ENCODE measurements at regions not wholly inside any gene's neighbourhood (a gene's known extent, or its start where the extent isn't known, plus 50 kb on each side); places are given as distances from the start of the nearest gene placed in this dataset.
"Not testable (repeated sequence)": the region's sequence is repeated elsewhere in the genome, so short reads cannot be mapped to it uniquely, and the experiment has no call there.

DNA sequence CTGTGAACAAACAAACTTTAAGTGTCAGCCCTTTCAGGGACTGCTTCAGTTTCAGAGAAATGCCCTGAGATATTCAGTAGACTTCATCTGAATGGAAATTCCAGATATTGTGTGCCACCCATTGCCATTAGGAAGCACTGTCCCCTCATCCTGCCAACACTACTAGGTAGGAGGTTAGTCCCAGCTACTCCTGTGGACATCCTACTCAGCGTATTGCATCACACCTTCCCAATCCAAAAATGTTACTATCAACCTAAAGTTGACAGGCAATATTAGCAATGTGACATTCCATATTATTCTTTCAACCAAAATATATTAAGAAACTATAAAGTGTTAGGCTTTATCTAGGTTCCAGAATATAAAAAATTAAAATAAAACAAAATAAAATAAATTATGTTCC is 552.0 kb upstream of the ST8SIA4 start:
- no peak for DNase-seq

DNA sequence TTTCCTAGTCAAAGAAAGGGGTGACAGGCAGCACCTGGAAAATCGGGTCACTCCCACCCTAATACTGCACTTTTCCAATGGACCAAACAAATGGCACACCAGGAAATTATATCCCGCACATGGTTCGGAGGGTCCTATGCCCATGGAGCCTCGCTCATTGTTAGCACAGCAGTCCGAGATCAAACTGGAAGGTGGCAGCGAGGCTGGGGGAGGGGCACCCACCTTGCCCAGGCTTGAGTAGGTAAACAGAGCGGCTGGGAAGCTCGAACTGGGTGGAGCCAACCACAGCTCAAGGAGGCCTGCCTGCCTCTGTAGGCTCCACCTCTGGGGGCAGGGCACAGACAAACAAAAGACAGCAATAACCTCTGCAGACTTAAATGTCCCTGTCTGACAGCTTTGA is 539.2 kb upstream of the ST8SIA4 start:
- not testable (repeated sequence) for DNase-seq

DNA sequence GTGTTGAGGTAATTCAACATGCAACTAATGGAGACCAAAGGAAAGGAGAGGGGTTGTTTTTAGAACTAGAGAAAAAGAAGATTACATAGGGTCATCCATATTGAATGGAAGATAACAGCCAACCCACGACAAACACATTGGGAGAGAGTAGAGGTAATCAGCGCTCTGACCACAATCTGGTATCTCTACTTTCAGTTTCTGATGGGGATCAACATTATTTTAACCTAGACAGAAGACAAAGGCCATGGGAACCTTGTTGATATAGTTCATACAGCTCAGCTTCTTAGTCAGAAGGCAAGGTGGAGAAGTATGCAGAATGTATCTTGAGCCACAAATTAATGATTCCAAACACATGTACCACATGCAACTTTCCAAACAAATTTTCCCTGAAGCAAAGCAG is 537.1 kb upstream of the ST8SIA4 start:
- DNase-seq: no peak

DNA sequence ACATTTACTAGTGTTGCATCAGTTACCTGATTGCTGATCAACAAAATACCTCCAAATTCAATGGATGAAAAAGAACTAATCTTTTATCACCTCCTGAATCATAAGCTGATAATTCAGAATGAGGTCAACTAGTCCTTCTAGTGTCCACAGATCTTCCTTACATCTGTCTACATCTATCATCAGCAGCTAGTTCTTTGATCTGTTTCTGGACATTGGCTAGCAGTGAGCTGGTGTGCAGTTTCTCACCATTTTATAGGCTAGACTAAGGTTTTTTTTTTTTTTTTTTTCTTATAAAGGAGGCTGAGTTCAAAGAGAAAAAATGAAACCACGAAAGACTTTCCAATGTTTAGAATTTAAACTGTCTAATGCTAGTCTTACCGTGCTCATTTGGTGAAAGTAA is 534.3 kb upstream of the ST8SIA4 start:
- no peak for DNase-seq

DNA sequence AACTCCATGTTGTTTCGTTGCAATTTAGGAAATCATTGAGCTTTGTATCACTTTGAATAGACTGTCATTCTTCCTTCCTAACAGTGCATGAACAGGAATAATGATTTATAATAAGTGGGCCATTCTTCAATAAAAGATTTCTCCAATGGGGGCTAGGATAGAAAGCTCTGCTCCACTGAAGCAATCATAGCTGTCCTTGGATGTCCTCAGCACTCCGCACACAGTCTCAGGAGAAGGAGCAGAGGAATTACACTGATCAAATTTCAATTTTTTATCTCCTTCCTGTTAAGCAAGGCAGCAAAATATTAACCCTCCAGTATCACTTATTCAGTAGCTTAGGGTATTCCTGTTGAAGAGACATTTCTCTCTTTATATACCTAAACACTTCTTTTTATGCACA is 532.7 kb upstream of the ST8SIA4 start:
- DNase-seq: no peak

DNA sequence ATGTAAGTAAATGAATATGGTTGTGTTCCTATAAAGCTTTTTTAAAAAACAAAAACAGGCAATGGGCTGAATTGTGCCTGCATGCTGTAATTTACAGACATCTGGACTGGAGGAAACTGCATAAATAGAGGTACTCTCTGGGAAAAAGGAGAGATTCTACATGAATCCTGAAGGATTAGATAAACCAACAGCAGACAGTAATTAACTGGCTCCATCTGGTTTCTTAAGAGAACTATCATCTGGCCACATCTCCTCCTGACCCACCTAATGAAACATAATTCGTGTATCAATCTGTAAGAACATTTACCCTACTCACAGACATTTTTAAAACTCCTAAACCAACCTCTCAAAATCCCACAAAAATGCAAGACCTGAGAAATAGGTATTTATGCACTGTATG is 528.1 kb upstream of the ST8SIA4 start:
- no peak for DNase-seq

DNA sequence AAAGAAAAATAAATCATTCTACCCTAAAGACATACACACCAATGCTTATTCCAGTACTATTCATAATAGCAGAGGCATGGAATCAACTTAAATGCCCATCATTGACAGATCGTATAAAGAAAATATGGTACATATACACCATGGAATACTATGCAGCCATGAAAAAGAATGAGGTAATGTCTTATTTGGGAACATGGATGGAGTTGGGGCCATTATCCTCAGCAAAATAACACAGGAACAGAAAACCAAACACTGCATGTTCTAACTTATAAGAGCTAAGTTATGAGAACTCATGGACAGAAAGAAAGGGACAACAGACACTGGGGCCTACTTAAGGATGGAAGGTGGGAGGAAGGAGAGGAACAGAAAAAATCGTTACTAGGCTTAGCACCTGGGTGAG is 527.5 kb upstream of the ST8SIA4 start:
- no peak for DNase-seq

DNA sequence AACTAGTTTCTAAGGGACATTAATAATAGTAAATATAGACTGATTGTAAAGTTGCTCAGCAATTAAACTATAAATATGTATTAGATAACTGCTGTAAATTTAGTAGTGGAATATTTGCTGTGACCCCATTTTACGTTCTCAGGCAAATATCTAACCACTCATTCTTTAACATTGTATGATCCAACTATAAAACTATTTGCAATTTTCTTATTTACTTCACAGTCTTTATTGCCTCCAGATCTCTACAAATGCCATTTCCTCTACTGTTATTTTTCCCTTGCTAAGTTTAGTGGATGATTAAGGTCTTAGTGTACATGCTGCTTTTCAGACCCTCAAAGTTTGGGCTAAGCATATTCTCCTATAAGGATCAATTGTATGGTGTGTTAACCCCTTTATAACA is 526.2 kb upstream of the ST8SIA4 start:
- no peak for DNase-seq

DNA sequence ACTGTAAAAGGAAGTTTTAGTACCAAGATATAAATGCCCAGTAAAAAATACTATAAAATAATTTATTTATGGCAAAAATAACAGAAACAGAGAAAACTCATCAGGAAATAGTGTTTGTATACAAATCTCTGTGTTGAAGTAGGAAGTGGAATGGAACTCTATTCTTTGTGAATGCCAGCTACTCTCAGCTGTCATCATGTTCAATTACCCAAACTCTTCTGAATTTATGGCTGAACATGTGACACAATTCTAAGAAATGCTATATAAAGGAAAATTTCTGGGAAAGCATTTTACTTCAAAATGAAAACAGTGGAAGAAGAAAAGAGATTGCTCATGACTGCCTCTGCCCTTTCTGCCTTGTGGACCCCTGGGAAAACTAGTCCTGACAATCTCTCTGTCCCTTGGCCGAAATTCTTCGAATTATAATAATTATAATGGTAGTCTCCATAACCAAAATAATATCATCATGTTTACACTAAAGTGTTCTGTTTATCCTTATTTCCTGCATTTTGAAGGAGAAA is 522.3 kb upstream of the ST8SIA4 start:
- no peak for DNase-seq

DNA sequence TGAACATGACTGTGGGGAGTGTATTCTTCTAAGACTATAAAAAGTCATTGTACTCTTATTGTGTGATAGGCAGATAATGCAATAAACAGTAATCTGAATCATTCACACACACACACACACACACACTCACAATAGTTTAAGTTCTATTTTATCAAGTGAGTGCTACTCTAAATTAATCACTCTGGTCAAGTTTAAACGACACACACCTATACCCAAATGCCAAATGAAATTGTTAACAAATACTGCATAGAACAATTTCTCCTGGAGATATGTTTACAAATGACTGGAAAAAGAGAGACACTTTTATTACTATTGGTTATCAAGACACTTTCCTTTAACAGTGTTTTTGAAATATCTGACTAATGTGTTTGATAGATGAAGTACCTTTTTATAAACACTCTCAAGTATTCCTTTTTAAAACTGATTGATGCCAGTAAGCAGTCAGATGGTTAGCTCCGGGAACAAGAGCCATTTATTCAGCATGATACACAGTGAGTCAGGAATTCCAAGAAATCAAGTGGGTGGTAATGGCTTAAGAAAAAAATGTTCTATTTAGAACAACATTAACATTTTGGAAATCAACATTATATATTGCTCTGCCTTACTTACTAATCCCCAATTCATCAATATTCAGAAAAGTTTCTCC is 521.6 kb upstream of the ST8SIA4 start:
- DNase-seq: no peak

DNA sequence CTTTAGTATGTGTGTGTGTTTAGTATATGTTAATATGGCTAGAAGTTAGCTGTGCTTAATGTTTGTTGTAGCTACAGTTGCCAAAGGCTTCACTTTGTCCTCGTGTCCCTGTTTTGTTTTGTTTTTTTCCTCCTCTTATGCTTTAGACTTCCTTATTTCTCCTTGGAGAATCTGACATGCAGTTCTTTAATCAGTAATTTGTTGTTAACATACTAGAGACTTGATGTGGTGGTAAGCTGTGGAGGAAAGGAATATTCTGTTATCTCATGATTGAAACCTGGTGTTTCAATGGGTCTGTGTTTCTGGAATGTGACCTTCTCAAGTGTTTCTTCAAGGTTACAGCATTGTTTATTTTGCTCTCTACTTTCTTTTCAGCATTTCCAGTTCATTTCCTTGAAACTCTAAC is 515.6 kb upstream of the ST8SIA4 start:
- no peak for DNase-seq

DNA sequence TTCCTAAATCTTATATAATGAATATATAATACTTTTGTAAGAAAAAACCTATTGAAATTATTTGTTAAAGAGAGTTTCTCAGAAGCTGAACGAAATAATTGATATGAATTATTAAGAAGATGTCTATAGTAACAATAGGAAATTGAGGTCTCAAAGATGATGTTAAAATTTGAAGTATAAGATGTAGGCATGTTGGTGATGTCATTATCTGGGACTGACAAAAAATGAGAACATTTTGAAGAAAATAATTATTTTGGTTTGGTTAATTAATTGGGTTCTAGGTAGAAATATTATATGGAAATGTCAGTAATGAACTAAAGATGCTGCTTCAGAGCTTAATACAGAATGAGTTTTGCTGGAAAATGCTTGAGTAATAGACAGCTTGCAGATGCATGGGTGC is 501.4 kb upstream of the ST8SIA4 start:
- no peak for DNase-seq

DNA sequence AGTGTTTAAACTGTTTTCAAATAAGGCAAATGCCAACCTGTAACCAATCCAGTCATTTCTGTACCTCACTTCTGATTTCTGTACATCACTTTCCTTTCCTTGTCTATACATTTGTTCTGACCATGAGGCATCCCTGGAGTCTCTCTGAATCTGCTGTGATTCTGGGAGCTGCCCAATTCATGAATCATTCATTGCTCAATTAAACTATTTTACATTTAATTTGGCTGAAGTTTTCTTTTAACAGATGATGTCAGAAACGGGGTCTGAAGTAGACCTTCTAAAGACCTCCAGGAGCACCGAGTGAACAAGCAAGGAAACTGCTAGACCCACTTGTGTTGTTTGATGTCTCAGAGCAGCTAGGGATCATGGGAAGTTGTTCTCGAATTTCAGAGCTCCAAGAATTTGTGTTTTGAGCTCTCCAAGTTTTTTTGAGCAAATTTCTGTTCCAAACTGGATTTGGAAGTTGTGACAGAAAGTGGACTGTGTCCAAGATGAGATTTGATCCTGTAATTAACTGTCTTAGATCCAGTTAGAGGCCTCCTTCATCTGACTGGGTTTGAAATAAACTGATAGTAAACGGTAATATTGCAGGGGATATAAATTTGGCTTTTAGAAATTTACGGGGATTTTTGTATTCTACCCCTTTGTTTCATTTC is 490.8 kb upstream of the ST8SIA4 start:
- no peak for DNase-seq

DNA sequence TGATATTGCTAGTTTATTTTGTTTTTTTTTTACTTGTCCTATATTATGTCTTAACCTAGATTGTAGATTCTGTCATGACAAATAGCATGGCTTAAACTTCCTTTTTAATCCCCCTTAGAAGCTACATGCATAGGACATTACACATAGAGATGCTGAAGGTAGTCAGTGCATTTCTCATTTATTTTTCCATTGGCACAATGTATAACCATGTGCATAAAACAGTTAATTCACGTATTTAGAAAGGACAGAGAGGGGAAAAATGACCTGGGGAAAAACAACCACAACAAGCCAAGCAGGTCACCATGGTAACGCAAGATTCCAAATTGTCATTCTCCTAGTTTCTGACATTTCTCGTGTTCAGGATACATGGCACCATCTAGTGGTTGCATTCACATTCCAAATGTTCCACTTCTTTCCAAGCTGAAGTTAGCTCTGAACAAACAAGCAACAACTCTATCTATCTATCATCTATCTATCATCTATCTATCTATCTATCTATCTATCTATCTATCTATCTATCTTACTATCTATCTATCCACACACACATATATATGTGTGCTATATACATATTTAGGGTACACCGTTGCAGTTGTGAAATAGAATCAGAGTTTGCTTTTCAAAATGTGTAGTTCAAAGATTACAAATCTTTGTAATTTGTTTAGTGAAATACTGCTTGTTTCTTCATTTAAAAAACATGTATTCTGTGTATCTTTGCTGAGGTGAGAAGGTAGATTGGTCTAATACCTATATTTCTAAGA is 487.2 kb upstream of the ST8SIA4 start:
- no peak for DNase-seq

DNA sequence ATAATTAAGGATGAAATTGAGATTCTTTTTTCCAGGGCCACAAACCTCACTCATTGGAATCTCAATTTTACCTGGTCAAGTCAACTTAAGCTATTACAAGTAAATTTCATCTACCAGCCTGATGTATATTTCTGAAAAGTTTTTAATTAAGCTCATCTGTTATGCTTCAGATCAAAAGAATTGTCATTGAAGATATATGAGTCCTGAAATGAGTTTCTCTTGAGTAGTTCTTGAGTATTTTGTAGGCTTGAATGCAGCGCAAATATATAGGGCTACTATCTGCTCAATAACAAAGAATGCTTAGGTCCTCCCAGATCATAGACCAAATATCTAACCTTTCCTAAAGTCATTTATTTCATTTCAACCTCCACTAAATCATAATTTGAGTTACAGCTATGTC is 482.2 kb upstream of the ST8SIA4 start:
- no peak for DNase-seq

DNA sequence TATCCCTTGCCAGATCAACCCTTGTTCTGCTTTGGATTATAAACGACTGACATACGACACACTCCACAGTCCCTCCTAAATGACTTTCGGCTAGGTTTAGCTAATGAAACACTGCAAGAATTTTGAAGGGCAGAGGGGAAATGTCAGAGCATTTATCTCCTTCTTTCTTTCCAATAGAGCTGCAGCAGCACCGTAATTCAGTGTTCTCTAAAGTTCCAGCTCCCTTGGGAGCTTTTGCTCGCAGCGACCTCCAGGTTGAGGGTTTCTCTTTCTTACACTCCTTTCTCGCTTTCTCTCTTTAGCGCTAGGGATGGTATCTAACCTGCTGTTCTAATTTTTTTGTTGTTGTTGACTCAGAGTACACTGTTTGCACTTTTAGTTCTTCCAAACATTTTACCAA is 467.1 kb upstream of the ST8SIA4 start:
- no peak for DNase-seq

DNA sequence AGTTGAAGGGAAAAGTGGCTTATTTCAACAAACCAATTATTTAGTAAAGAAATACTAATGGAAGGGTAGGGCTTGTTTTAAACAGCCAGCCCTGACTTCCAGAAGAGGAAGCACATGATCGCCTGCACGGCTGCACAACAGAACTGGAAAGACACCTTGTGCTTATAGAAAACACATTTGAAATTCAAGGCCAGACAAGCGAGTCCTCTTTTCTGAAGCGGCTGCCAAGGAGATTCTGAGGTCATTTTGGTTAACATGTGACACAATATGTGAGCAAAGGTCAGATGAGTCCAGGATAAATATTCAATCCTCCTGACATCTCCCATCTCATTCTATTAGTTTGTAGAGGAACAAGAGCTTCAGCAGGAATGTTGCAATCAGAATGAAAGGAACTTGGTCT is 461.4 kb upstream of the ST8SIA4 start:
- DNase-seq: no peak

DNA sequence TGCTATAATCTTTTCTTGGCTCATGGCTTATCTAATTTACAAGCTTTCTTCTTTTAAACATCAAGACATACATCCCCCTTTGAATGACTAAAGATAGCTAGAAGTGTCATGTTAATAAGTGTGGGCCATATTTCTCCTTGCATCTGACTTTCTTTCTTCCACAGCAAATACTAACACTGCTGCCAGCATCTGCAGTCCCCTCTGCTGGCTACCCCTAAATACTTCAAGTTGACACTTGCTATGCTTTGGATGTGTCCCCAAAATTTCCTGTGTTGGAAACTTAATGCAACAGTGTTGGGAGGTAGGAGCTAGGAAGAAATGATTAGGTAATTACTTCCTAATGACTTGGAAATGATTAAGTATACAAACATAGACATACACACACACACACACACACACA is 459.0 kb upstream of the ST8SIA4 start:
- no peak for DNase-seq

DNA sequence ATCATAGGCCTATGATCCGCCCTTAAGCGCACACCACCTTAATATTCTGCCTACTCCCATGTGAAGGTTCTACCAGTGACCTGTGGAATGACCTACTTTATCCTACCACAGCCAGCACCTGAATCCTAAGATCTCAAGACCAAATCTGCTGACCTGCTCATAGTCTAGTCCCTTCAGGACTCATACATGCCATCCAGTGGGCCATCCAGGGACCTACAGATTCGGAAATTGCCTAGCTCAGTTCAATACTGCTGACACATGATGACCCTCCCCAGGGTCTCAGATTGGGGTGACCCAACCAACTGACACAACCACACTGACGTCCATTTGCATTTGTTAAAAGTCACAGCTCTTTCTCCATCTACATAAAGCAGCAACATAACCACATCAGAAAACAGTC is 443.8 kb upstream of the ST8SIA4 start:
- no peak for DNase-seq

DNA sequence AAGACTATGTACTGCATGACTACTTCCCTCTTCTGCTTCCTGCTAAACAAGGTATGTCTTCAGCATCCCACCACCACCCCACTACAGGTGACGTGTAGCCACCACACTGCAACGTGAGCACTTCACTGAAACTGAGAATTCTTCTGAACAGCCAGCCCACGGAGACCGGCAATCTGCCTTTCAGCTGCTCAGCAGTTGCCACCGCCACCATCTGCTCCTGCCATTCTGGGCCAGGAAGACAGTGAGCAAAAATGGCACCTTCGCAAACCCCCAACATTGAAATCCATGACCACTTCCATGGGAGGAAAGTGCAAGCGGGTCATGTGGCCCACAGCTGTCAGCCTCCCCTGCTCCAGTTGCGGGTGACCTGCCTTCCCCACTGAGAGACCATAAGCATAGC is 443.4 kb upstream of the ST8SIA4 start:
- no peak for DNase-seq

DNA sequence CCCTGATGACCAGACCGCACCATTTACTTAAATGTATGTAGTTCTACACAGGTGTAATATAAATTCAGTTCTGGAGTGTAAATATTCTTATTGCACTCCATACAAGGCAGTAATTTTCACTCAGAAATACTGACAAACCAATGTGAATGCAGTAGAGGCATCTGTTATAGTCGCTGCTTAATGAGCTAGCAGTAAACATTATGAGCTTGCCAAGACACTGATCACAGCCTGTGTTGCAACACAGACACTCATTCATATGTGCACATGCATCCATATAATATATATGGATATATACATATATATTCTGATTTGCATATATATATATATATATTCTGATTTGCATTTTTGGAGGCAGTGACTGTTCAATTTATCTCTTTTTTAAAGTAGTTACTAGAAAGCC is 435.1 kb upstream of the ST8SIA4 start:
- no peak for DNase-seq

DNA sequence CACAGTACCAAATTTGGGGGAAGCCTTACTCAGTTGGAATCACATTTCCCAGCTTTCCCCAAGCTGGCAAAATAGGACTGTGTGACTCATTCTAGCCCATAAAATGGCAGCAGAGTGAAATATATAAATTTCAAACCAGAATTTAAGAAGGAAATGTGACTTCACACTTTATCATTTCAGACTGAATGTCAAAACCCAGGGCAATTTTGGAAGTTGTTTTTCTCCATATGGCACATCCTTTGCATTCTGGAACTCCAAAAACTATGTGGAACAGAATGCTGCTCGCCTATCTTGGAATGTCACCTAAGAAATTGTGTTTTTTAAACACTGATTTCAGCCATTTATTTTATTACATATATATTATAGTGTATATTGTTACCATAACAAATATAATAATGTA is 424.7 kb upstream of the ST8SIA4 start:
- no peak for DNase-seq

DNA sequence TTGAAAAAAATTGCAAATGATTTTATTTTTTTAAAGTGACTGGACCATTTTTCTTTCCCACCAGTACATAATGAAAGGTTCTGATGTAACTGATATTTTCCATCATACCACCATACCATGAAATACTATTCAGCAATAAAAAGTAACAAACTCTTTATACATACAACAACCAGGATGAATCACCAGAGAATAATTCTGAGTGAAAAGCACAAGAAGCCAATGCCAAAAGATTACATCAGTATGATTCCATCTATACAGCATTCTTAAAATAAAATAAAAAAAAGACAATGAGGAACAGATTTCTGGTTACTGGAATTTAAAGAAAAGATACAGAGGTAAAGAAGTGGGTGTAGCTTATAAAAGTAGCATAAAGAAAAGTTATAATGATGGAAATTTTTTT is 423.7 kb upstream of the ST8SIA4 start:
- no peak for DNase-seq

DNA sequence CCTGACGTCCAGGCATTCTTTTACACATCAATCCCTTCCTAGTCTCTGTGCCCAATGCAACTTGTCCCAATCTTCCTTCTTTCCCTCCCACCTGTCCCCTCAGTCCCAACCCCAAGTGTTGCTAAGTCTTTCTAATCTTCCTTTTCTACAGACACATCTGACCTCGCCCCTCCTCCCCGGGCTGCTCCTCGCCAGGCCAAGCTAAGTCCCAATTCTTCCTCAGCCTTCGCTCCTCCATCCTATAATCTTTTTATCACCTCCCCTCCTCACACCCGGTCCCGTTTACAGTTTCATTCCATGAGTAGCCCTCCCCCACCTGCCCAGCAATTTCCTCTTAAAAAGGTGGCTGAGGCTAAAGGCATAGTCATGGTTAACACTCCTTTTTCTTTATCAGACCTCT is 413.3 kb upstream of the ST8SIA4 start:
- not testable (repeated sequence) for DNase-seq

All from stimulated activated CD4-positive, alpha-beta T cell treated with anti-CD3 and anti-CD28 coated beads, Interleukin-4, amount 100 ng/mL, for 4 hours (primary cell).